Ectodermal cell (in vitro differentiated cells): ENCODE measurements at regions not wholly inside any gene's neighbourhood (a gene's known extent, or its start where the extent isn't known, plus 50 kb on each side); places are given as distances from the start of the nearest gene placed in this dataset.

Experiments used
- H3K27ac ChIP-seq: 2 replicates; pipeline ENCODE4 v1.7.0; 2013; ENCODE audit warnings: mild to moderate bottlenecking, low read depth, low read length; ENCODE audit not compliant: insufficient read depth, poor library complexity, severe bottlenecking
- H3K27me3 ChIP-seq: 2 replicates; pipeline ENCODE4 v1.7.0; 2013; ENCODE audit warnings: mild to moderate bottlenecking, low read length; ENCODE audit not compliant: insufficient read depth, control insufficient read depth, poor library complexity, severe bottlenecking
- H3K36me3 ChIP-seq: one replicate; pipeline ENCODE4 v1.7.0; 2013; ENCODE audit warnings: low read length; ENCODE audit not compliant: control insufficient read depth, insufficient read depth
- H3K4me1 ChIP-seq: one replicate; pipeline ENCODE4 v1.7.0; 2013; ENCODE audit warnings: low read length; ENCODE audit not compliant: control insufficient read depth, insufficient read depth
- H3K4me3 ChIP-seq: 2 replicates; pipeline ENCODE4 v1.7.0; 2013; ENCODE audit warnings: low read depth, low read length, control low read depth; ENCODE audit not compliant: insufficient read depth
- H3K9me3 ChIP-seq: 2 replicates; pipeline ENCODE4 v1.7.0; 2013; ENCODE audit warnings: mild to moderate bottlenecking, low read length, moderate library complexity; ENCODE audit not compliant: control insufficient read depth
- WGBS, 2 experiments: methylation state at CpG; one replicate each; pipeline ENCODE4 v1.1.7; 2013; ENCODE audit warnings: missing lambda C conversion rate in 2 of 2; 5-methylcytosine and 5-hydroxymethylcytosine counted together

DNA sequence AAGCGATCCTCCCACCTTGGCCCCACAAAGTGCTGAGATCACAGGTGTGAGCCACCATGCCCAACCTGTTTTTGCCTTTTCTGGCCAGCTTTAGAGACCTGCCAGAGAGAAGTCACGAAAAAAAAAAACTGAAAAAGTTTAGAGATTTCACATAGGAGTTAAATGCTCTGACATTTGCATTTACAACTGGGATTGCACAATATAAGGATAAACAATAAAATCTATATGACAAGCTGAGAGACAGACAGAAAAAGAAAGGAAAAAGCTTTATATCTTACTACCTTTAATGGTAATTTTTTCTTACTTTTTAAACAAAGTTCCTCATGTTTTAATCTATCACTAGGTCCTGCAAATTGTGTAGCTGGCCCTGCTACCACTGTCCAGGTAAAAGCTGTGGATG is 466.5 kb downstream of the TXNL1 start:
- no peak overlapping the region for H3K4me3 ChIP-seq
- no peaks in the 10 kb centered on the region for H3K27me3 ChIP-seq
- H3K27ac ChIP-seq = no peak overlapping the region
- WGBS, 2 experiments = 94 to 100% methylated on average over 2 of the region's 2 CpGs
- no peaks in the 10 kb centered on the region for H3K36me3 ChIP-seq
- no peaks in the 10 kb centered on the region for H3K9me3 ChIP-seq
- H3K4me1 ChIP-seq = peaks cover 9% of the 10 kb centered on the region

DNA sequence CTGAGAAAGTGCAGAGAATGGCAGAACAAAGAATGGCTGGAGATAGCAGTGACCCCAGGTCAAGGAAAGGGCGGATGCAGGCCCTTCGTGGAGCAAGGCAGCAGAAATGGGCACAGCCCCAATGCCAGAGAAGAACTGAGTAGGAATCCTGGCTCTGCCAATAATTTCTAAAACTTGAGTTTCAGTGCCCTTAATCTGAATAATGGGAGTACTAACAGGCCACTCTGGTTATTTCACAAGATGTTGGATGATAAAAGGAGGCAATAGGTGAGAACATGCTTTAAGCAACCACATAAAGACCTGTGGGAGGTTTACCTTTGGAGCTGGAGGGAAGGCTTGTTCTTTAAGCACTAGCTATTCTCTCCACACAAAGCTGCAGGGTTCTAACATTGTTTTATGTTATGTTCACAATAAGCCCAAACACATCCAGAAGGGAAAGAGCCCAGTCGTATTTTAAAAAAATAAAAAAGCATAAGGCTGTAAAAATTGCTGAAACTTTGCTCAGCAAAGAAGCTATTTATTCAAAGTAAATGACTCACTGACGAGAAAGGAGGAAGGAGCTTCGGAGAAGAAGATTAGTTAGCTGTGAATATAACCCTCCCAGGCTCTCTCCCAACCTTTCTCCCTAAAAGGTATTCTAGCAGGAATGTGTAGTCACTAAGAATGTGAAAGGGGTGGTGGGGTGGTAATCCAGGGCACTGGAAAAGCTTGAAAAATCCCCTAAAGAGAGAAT is 470.2 kb downstream of the TXNL1 start:
- WGBS, 2 experiments = 32 to 35% methylated on average over 4 to 5 of the region's 5 CpGs
- H3K27ac ChIP-seq = peak overlapping the region; percentile 39

DNA sequence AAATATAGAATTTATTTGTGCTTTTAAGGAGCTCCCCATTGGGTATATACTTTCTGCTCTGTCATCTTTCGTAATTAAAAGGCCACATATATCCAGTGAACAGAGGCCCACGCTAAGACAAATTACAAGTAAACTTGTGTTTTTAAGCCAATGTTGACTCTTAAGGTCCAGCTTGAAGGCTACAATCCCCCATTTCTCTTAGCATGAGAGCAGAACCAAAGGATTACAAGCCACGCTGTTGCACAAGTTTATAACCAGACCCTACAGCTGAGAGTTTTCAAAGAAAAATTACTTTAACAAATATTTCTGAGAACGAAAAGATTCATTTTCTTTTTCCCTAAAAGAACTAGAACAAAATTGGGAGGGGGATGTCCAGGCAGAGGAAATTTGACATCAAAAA is 471.0 kb downstream of the TXNL1 start:
- no peak overlapping the region for H3K4me3 ChIP-seq
- H3K27ac ChIP-seq = no peak overlapping the region
- WGBS, 2 experiments = 94 to 96% methylated on average over 3 to 4 of the region's 4 CpGs
- H3K27me3 ChIP-seq = no peaks in the 10 kb centered on the region
- peaks cover 9% of the 10 kb centered on the region for H3K4me1 ChIP-seq
- H3K9me3 ChIP-seq = no peaks in the 10 kb centered on the region
- no peaks in the 10 kb centered on the region for H3K36me3 ChIP-seq

More for the DNA sequence above, 470.2 kb downstream of the TXNL1 start:
- no peaks in the 10 kb centered on the region for H3K36me3 ChIP-seq
- no peaks in the 10 kb centered on the region for H3K9me3 ChIP-seq
- H3K4me3 ChIP-seq = no peak overlapping the region
- H3K27me3 ChIP-seq = no peaks in the 10 kb centered on the region
- H3K4me1 ChIP-seq = peaks cover 9% of the 10 kb centered on the region

DNA sequence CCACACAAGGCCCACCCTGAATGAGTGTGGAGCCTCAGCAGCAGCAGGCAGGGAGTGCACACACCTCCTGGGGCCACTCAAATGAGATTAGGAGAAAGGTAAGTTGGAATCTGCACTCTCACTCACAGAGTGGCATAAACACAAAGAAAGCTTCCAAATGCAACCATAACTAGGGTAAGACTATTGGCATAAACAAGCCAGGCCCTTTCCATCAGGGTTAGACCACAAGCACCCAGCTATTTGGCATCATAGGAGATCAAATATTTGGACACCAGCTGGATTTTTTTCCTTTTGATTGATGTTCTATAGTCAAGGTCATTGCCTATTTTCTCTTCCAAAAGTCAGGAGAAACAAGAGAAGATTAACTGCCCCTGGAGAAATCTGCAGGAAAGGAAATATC is 471.5 kb downstream of the TXNL1 start:
- Histone ChIP-seq H3K4me3 (no peak overlapping the region), H3K4me1 (peaks cover 9% of the 10 kb centered on the region), H3K9me3 (no peaks in the 10 kb centered on the region), H3K27me3 (no peaks in the 10 kb centered on the region), H3K36me3 (no peaks in the 10 kb centered on the region), H3K27ac (no peak overlapping the region)

DNA sequence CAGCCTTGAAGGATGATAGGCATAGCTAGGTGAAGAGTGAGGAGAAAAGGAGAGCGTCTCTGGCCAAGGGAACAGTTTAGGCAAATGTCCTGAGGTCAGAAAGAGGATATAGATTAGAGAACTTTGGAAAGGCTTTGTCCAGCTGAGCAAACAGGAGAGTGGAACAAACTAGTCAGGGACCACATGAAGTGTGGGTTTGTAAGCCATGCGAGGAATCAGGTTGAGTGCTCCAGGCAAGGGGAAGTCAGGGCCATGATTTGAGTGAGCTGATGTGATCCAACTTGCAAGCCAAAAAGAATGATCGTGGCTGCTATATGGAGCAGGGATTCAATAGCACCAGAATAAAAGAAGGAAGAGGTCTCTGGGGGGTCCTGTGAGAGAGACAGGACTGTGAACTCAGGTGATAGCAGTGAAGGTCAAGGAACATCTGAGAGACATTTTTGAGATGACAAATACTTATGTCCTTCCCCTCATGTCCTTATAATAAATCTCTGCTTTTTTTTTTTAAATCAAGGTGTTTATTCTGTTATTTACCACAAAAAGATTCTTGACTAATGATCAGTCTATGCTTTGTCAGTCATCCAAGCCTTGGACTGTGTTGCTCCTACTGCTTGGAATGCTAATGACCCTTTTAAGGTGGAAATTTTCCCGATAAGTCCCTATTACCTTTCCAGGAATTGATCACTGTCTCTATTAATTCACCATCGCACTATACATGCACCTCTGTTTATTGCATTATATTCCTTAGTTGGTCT is 472.6 kb downstream of the TXNL1 start:
- WGBS, 2 experiments = 81 to 88% methylated on average over 4 to 5 of the region's 5 CpGs
- H3K9me3 ChIP-seq = no peaks in the 10 kb centered on the region
- no peak overlapping the region for H3K27ac ChIP-seq
- H3K4me1 ChIP-seq = peaks cover 9% of the 10 kb centered on the region
- no peaks in the 10 kb centered on the region for H3K27me3 ChIP-seq
- H3K36me3 ChIP-seq = no peaks in the 10 kb centered on the region
- H3K4me3 ChIP-seq = no peak overlapping the region

DNA sequence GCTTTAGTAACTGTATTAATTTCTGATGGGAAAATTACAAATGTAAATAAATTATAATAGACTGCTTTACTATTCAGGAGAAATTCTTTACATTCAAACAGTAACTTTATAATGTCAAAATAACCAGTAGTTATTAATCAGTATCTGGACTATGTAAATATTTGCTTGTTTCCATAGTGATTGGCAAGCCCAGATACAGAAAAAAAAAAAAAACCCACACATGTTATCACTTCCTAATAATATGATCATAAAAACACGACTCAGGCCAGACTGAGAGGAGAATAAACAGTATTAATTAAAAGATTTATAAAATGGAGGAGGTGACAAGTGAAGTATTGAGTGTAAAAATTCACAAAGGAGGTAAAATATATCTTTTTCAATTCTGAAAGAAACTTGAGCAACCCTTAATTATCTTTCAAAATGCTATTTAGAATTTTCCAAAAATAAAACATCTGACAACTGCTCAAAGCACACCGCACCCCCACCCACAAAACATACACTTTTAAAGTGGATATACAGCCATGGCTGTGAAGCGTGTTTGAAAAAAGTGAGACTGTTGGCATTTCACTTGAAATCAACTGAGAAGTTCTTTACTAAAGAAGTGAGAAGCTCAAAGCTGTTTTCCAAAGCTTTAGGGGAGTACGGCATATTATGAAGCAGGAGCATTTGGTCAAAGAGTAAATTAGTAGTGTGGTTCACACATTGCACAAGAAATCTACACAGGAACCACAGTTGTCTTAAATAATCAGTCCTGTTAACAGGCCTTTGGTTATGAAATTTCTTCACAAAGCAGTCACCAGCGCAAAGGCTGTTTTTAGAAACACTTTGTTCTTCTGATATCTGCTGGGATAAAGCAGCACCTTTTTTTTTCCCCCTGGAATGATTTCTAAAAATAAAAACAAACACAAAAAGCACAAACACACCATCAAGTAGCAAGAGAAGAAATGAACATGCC is 475.8 kb downstream of the TXNL1 start:
- Histone ChIP-seq H3K9me3 (no peaks in the 10 kb centered on the region), H3K36me3 (no peaks in the 10 kb centered on the region), H3K4me1 (no peaks in the 10 kb centered on the region), H3K4me3 (no peak overlapping the region), H3K27me3 (no peaks in the 10 kb centered on the region), H3K27ac (no peak overlapping the region)
- WGBS, 2 experiments = 74 to 86% methylated on average over 4 to 5 of the region's 5 CpGs

DNA sequence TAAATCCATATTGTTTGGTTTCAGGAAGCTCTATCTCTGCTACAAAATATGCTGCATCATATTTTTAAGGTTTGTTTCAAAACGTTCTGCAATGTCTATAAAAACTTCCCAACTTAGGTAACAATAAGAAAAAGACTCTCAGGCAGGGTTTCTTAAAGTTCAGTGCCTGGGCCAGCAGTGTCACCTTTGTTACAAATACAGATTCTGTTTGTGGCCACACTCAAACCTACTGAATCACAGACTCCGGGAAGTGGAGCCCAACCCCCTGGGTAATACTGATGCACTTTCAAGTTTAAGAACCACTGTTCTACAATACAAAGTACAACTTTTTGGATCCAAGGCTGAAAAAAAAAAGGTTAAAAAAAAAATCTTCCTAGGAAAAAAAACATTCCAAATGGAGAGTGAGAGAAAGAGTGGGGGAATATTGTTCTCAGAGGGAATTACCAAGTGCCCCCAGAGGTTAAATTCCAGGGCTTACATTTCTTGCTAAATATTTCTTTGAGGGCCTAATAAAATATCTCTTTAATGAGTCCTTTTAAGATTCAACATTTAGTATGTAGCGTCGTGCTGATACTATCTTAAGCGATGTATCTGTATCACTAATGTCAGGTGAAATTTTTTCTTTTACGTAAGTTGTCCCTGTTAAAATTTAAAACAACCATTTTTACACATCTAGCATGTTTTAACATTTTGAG is 476.7 kb downstream of the TXNL1 start:
- no peak overlapping the region for H3K4me3 ChIP-seq
- H3K36me3 ChIP-seq = no peaks in the 10 kb centered on the region
- H3K27ac ChIP-seq = no peak overlapping the region
- no peaks in the 10 kb centered on the region for H3K9me3 ChIP-seq
- 75 to 91% methylated on average over 2 to 6 of the region's 6 CpGs for WGBS, 2 experiments
- H3K4me1 ChIP-seq = no peaks in the 10 kb centered on the region
- no peaks in the 10 kb centered on the region for H3K27me3 ChIP-seq

DNA sequence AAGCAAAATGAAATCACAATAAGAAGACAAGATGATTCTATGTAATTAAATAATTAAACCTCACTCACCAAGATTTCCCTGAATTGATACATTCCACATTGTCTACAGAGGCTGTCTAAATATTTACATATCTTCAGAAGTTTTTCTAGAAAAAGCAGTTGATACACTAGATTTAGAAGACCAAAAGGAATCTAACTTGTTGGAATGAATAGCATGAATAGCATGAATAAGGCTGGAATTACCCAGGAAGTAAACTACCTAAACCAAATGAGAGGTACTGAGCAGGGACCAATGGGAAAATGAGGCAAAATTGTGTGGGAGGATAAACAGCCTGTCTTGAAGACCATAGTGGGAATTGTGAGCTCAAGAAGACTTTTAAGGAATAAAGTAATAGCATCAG is 479.7 kb downstream of the TXNL1 start:
- Histone ChIP-seq H3K27me3 (no peaks in the 10 kb centered on the region), H3K4me3 (no peak overlapping the region), H3K4me1 (no peaks in the 10 kb centered on the region), H3K27ac (no peak overlapping the region), H3K36me3 (no peaks in the 10 kb centered on the region), H3K9me3 (no peaks in the 10 kb centered on the region)

DNA sequence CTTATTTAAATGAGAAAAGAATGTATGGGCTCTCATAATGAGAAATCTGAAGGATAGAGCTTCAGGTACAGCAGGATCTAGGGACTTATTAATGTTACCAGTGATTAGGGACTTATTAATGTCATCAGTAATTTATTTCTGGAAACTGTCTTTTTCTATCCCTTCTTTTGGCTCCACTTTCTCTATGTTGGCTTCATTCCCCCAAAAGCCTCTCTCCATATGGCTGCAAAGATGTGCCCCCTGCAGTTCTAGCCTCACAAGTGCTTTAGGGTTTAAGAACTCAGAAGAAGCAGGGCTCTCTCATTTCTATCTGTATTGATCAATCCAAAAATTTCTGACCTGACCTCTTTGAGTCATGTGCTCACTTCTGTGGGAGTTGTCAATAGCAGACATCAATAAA is 480.9 kb downstream of the TXNL1 start:
- Histone ChIP-seq H3K36me3 (no peaks in the 10 kb centered on the region), H3K4me1 (no peaks in the 10 kb centered on the region), H3K27ac (no peak overlapping the region), H3K27me3 (no peaks in the 10 kb centered on the region), H3K4me3 (no peak overlapping the region), H3K9me3 (no peaks in the 10 kb centered on the region)
